Limb (tissue), 2 donors: ENCODE measurements at regions not wholly inside any gene's neighbourhood (a gene's known extent, or its start where the extent isn't known, plus 50 kb on each side); places are given as distances from the start of the nearest gene placed in this dataset.

Experiments
- DNase-seq, 2 donors: peaks; one replicate each; pipeline ENCODE4 v3.0.0-alpha.2; 2016; ENCODE audit errors: extremely low spot score in 2 of 2

DNA sequence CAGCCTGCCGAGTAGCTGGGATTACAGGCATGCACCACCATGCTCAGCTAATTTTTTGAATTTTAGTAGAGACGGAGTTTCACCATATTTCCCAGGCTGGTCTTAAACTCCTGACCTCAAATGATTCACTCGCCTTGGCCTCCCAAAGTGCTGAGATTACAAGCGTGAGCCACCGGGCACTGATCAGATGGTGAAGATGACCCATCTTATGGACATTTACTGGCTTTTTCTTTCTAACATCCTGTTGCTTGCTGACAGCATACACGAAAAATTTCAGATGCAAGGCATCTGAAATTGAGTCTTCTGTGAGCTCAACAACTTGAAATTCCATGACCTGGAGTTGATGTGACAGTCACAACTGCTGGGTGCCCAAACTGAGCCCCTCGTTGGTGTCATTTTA is 859.5 kb upstream of the CNTNAP5 start:
- no peak for DNase-seq

DNA sequence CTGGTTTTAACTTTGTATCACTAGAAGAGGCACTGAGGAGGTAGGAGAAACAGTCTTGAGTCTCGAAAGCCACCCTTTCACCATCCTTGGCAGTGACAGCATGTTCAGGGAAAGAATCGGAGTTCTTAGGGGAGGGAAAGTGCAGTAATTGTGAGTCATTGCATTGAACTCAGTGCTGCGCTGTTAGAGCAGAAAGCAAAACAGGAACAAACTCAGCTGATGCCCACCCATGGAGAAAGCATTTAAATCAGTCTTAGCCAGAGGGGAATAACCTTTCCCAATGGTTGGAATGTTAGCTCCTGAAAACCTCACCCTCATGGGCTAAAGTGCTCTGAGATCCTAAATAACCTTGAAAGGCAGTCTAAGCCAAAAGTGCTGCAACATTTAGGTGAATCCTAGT is 845.6 kb upstream of the CNTNAP5 start:
- no peak for DNase-seq

DNA sequence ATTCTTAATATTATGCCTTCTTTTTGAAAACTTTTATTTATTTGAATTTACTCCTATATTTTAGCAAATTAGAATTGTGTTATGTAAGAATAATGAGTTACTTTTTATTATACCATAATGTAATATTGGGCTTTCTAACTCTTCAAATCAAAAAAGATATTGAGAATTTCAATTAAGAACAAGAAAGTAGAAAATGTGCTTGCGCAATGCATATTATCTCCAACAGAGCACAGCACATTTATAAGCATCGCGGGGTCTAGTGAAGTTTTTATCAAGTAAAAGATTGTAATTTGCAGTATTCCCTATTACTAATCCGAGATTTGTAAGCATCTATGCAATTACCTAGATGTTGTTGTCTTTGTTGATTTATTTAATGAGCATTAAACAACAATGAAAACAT is 829.1 kb upstream of the CNTNAP5 start:
- DNase-seq, result no peak

DNA sequence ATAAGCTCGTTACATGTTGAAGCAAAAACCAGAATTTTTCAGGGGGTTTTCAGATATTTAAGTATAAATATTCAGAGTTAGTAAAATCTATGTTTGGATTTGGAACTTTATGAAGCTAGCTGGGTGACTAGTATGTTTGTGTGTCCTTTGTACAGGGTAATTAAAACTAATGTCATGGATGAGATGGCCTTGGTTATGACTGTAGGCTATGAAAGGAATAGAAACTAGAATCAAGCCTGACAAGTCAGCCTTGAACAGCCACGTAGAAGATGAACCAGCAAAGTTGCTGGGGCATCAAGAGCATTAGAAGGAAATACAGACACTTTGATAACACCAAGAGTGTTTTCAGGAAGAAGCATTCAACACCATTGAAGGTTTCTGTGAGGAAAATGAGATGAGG is 825.1 kb upstream of the CNTNAP5 start:
- DNase-seq, result no peak

DNA sequence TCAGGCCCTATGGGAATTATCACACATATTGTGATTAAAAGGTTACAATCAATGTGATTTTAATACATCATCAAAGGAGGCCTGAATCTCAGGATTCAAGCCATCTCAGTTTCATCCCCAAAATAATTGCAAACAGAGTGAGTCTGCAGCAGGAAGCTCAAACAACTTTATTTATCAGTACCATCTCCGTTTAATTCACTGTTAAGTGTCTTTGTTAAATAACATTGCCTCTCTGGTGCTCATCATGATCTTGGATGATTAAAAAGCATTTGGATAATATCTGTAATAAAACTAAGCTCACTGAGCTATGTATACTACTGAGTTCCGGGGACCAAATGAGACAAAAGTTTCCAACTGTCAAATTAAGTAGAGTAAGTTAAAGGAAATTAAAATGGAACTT is 817.8 kb upstream of the CNTNAP5 start:
- no peak for DNase-seq

DNA sequence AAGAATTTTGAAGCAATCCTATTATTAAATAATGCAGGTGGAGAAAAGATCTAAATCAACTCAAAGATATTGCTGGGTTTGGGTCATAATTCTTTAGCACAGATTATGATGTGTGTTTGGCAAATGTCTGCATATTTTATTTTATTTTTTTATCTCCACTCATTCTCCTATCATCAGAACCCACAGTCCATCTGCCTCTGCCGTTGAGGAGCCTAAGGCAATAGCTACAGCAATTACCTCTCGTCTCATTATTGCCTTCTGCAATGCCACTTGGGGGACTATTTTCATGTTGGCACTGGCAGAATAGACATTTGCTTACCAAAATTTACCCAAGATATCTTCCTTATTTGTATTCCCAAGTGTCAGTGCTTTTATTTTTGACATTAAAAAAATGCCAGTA is 815.9 kb upstream of the CNTNAP5 start:
- no peak for DNase-seq

DNA sequence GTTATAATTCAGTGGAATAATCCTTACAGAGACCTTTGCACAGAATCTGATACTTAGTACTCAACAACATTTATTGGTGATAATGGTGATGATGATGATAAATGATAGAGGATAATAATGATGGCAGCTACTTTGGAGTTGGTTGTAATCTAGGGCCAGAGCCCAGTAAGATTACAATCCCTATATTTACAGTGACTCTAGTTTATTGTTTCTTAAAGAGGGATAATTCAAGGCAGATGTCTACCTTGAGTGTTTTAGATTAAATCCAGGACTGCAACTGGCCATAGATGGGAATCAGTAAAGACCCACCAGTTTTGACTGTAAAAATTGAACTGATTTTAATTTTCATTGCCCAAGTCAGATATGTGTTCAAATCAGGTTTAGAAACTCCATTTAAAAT is 813.9 kb upstream of the CNTNAP5 start:
- no peak for DNase-seq

DNA sequence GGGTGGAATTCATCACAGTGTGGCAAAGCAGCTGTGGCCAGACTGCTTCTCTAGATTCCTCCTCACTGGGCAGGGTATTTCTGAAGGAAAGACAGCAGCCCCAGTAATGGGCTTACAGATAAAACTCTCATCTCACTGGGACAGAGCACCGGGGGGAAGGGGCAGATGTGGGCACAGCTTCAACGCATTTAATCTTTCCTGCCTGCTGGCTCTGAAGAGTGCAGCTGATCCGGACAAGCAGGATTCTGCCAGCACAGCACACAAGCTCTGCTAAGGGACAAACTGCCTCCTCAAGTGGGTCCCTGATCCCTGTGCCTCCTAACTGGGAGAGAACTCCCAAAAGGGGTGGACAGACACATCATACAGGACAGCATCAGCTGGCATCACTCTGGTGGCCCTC is 779.9 kb upstream of the CNTNAP5 start:
- no peak for DNase-seq

DNA sequence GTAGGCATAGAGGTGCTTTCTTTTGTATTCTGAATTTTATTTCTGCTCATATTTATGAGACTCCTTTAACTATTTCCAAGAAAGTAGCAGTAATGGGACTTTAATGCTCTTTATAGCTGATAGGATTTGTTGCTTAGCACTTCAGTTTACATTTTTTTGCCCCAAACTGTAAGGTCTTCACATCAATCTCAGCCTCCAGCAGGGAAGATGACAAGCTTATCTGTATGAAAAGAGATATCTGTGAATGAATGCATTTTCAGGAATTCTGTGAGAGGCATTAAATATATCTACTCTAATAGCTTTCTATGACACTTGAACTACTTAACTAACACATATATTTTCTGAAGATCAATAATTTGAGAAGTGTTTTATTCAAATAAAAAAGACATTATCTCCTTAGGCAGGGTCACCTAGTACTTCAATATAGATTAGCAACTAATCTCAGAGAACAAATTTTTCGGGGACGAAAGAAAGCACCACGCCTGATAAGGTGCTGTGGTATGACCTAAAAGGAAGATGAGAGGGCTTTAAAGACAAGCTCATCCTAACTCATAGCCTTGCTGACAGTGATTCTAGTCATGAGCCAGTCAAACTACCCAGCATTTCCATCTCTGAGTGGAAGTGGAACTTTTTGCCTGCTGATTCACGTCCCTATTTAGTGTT is 766.1 kb upstream of the CNTNAP5 start:
- no peak for DNase-seq

DNA sequence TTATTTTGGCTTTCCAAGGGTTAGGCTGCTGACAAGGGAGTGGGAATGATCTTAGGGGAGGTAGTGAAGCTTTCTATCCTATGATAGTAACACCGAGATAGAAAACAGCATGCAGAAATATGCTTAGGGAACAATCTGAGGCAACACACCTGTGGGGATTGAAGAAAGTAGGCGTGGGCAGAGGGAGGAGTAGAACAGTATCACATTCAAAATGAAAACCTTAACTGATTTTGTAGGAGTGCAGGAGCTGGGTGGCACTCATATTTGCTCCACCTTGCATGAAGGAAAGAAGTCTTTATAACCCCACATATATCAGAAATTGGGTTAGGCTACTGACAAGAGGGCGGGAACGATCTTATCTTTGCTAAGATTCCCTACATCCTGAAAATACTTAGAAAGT is 762.2 kb upstream of the CNTNAP5 start:
- DNase-seq, result no peak

DNA sequence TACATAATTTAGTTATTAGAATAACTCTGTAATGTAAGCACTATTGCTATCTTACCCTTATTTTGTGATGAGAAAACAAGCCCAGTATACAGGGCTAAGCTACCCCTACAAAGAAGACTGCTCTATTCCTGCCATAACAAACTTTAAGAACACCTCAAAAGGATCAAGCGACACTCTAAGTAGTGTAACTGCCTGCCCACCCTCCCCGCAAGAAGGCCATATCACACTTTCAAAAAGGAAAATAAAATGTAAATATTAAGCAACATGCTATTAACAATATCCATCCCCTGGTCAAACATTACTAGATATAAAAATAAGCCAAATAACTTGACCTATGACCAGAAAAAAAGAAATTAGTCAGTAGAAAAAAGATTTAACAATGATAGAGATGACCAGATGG is 741.7 kb upstream of the CNTNAP5 start:
- DNase-seq, result no peak

DNA sequence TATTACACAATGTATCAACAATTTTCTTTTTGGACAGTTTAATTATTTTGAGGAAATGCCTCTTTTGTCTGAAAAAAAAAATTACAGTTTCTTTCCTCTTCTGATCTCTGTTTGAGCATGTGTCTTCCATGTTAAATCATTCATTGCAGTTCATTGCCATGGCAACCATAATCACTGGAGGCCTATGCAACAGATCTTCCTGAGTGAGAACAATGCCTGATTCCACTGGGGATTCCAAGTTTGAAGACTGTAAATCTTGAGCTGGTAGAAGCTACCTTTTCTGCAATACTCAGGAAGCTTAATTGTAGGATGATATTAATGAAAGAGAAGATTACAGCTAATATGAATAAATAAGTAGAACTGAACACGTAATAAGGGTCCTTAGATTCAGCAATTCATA is 721.4 kb upstream of the CNTNAP5 start:
- no peak for DNase-seq
